ENCODE measurements at regions not wholly inside any gene's neighbourhood (a gene's known extent, or its start where the extent isn't known, plus 50 kb on each side); places are given as distances from the start of the nearest gene placed in this dataset.

DNA sequence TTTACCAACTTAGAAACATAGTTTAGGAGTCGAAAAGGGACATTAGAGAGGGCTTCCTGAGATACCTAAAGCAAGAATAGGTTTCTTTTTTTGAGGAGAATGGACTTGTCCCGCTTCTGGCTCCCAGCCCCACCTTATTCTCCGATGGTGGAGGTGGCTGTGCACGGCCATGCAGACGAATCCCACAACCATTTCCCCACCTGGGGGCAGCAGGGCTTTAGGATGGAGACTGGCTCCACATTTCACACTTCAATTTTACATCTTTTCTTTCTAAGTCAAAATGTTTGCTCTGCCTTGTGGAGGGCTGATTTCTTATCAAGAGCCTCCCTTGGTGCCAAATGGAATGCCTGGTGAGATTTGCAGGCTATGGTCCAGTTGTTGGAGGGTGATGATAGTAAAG is 118.5 kb downstream of the GLRX3 start:
- TF ChIP-seq, protein P1, sequence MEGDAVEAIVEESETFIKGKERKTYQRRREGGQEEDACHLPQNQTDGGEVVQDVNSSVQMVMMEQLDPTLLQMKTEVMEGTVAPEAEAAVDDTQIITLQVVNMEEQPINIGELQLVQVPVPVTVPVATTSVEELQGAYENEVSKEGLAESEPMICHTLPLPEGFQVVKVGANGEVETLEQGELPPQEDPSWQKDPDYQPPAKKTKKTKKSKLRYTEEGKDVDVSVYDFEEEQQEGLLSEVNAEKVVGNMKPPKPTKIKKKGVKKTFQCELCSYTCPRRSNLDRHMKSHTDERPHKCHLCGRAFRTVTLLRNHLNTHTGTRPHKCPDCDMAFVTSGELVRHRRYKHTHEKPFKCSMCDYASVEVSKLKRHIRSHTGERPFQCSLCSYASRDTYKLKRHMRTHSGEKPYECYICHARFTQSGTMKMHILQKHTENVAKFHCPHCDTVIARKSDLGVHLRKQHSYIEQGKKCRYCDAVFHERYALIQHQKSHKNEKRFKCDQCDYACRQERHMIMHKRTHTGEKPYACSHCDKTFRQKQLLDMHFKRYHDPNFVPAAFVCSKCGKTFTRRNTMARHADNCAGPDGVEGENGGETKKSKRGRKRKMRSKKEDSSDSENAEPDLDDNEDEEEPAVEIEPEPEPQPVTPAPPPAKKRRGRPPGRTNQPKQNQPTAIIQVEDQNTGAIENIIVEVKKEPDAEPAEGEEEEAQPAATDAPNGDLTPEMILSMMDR (IDR thresholded peaks at IDR 0.05): no peak
- TF ChIP-seq POLR2A (IDR thresholded peaks at IDR 0.05): no peak

Measured in Peyer's patch (tissue), 4 donors.